ENCODE measurements at regions not wholly inside any gene's neighbourhood (a gene's known extent, or its start where the extent isn't known, plus 50 kb on each side); places are given as distances from the start of the nearest gene placed in this dataset.

- no peaks in the 10 kb centered on the region for H3K27me3 ChIP-seq (ENCODE audit: insufficient read depth, low read length)
- no peak overlapping the region for H3K27ac ChIP-seq (ENCODE audit: low read depth, low read length)
These were observed 103.9 kb downstream of the RND3 start for GRCh38 chr2:150383587-150383986.

GRCh38 chr2:150379166-150379565 lies 108.3 kb downstream of the RND3 start:
- BruUV-seq (replicated peaks), result no TSS peak
- POLR2A ChIA-PET, result no interaction called here
- intact Hi-C loops (cut with micrococcal nuclease), result no loop called here
- H2AFZ ChIP-seq (ENCODE audit: low read depth, low read length, poor library complexity, severe bottlenecking), result no peak overlapping the region
- no peak overlapping the region for H3K4me2 ChIP-seq (ENCODE audit: low read length)
- H3K9ac ChIP-seq (ENCODE audit: low read length), result no peak overlapping the region
- H4K20me1 ChIP-seq (ENCODE audit: insufficient read depth), result no peaks in the 10 kb centered on the region
- TF ChIP-seq EZH2 (IDR thresholded peaks at IDR 0.05) (no peak), TCF7L2 (IDR thresholded peaks at IDR 0.05; ENCODE audit: borderline replicate concordance, extremely low read depth, insufficient read depth, insufficient read length) (no peak), CBX3 (IDR thresholded peaks at IDR 0.05; ENCODE audit: low read depth) (no peak), SIN3A (IDR thresholded peaks at IDR 0.05; ENCODE audit: low read depth) (no peak), POLR2A (IDR thresholded peaks at IDR 0.05; ENCODE audit: borderline replicate concordance, extremely low read depth, insufficient read depth, insufficient read length) (no peak), CEBPB (IDR thresholded peaks at IDR 0.05; ENCODE audit: low read depth) (no peak), SP1 (IDR thresholded peaks at IDR 0.05; ENCODE audit: low read depth) (no peak)
- no peaks in the 10 kb centered on the region for H3K36me3 ChIP-seq (ENCODE audit: control insufficient read depth in 1 of 2, insufficient read depth in 2 of 2, low read length in 2 of 2)
- ATAC-seq (no peak), DNase-seq (ENCODE audit: low read depth, low spot score) (no peak)
- H3K27me3 ChIP-seq (ENCODE audit: insufficient read depth, low read length), result no peaks in the 10 kb centered on the region
- no peaks in the 10 kb centered on the region for H3K9me2 ChIP-seq (ENCODE audit: insufficient read depth)
- CTCF ChIA-PET, result no interaction called here
- RAD21 ChIA-PET (ENCODE audit: low non-redundant PET in 1 of 2, low total read pairs in 2 of 2, uncharacterized antibody in 2 of 2, unreplicated experiment in 2 of 2), result no interaction called here
- no peaks in the 10 kb centered on the region for H3K4me1 ChIP-seq (ENCODE audit: control insufficient read depth in 1 of 2, insufficient read depth in 2 of 2, low read length in 2 of 2)
- H3K27ac ChIP-seq (ENCODE audit: low read depth, low read length), result no peak overlapping the region
- no peaks in the 10 kb centered on the region for H3K79me2 ChIP-seq (ENCODE audit: insufficient read depth, low read length)
- no peaks in the 10 kb centered on the region for H3K9me3 ChIP-seq (ENCODE audit: control insufficient read depth in 1 of 2, insufficient read depth in 1 of 2, low read depth in 1 of 2, low read length in 2 of 2)
- H3K4me3 ChIP-seq (replicated peaks in 1 of 2; ENCODE audit: low read depth in 1 of 2, low read length in 2 of 2), result no peak overlapping the region

More at GRCh38 chr2:150383587-150383986, 103.9 kb downstream of the RND3 start:
- Histone ChIP-seq H3K4me2 (ENCODE audit: low read length) (no peak overlapping the region), H3K9ac (ENCODE audit: low read length) (no peak overlapping the region), H3K79me2 (ENCODE audit: insufficient read depth, low read length) (no peaks in the 10 kb centered on the region), H3K4me3 (replicated peaks in 1 of 2; ENCODE audit: low read depth in 1 of 2, low read length in 2 of 2) (no peak overlapping the region), H4K20me1 (ENCODE audit: insufficient read depth) (no peaks in the 10 kb centered on the region), H2AFZ (ENCODE audit: low read depth, low read length, poor library complexity, severe bottlenecking) (no peak overlapping the region), H3K36me3 (ENCODE audit: control insufficient read depth in 1 of 2, insufficient read depth in 2 of 2, low read length in 2 of 2) (no peaks in the 10 kb centered on the region), H3K9me2 (ENCODE audit: insufficient read depth) (no peaks in the 10 kb centered on the region), H3K9me3 (ENCODE audit: control insufficient read depth in 1 of 2, insufficient read depth in 1 of 2, low read depth in 1 of 2, low read length in 2 of 2) (no peaks in the 10 kb centered on the region), H3K4me1 (ENCODE audit: control insufficient read depth in 1 of 2, insufficient read depth in 2 of 2, low read length in 2 of 2) (no peaks in the 10 kb centered on the region)
- CTCF ChIA-PET, result no interaction called here
- intact Hi-C loops (cut with micrococcal nuclease), result no loop called here
- no peak for ATAC-seq
- BruUV-seq (replicated peaks), result no TSS peak
- POLR2A ChIA-PET, result no interaction called here
- TF ChIP-seq EZH2phosphoT487 (IDR thresholded peaks at IDR 0.05; ENCODE audit: borderline replicate concordance), result no peak
- no peak for TF ChIP-seq TCF7L2 (IDR thresholded peaks at IDR 0.05; ENCODE audit: borderline replicate concordance, extremely low read depth, insufficient read depth, insufficient read length)
- RAD21 ChIA-PET (ENCODE audit: low non-redundant PET in 1 of 2, low total read pairs in 2 of 2, uncharacterized antibody in 2 of 2, unreplicated experiment in 2 of 2), result no interaction called here
- no peak for DNase-seq (ENCODE audit: low read depth, low spot score)
